ENCODE measurements at regions not wholly inside any gene's neighbourhood (a gene's known extent, or its start where the extent isn't known, plus 50 kb on each side); places are given as distances from the start of the nearest gene placed in this dataset.

DNA sequence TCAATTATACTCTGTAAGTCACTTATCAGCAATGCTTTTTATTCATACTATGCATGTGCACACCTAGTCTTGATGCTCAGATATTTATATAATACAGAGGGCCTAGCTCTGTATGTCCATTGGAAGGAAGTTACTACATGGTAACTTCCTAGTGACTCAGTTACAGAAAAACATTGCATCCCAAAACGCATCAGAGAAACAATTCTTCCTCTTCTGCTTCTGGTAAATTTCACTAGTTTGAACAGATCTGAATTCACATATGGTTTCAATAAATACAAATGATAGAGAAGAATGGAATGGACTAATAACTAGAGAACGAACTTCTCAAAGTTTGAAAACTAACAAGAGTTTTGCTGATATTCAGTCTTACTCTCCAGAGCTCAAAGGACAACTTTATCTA is 811.3 kb upstream of the ADGRL2 start:
- TF ChIP-seq POLR2AphosphoS5 (IDR thresholded peaks at IDR 0.05; ENCODE audit: borderline replicate concordance, low read depth, low read length) (no peak), EZH2 (IDR thresholded peaks at IDR 0.05) (no peak)

Data from SK-N-MC (cell line).